ENCODE measurements at regions not wholly inside any gene's neighbourhood (a gene's known extent, or its start where the extent isn't known, plus 50 kb on each side); places are given as distances from the start of the nearest gene placed in this dataset.

DNA sequence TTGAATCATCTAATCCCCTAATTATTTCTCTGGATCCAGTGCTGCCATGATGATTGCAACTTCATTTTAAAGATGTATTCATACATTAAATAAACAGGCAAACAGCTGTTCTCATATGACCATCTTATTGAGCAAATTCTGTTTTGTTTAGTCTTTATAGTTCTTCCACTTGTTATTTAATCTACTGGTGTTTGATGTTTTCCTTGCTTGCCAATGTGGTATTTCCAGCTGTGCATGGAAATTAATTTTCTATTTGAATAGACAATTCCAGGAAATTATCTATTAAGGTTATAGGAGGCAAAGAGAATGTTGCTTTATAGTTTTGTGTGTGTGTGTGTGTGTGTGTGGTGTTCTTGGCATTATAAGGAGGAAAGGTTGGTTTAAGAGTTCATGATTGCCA lies 167.0 kb upstream of the PRPS1L1 start:
- TF ChIP-seq POLR2A (IDR thresholded peaks at IDR 0.05) = no peak
- TF ChIP-seq, protein P1, sequence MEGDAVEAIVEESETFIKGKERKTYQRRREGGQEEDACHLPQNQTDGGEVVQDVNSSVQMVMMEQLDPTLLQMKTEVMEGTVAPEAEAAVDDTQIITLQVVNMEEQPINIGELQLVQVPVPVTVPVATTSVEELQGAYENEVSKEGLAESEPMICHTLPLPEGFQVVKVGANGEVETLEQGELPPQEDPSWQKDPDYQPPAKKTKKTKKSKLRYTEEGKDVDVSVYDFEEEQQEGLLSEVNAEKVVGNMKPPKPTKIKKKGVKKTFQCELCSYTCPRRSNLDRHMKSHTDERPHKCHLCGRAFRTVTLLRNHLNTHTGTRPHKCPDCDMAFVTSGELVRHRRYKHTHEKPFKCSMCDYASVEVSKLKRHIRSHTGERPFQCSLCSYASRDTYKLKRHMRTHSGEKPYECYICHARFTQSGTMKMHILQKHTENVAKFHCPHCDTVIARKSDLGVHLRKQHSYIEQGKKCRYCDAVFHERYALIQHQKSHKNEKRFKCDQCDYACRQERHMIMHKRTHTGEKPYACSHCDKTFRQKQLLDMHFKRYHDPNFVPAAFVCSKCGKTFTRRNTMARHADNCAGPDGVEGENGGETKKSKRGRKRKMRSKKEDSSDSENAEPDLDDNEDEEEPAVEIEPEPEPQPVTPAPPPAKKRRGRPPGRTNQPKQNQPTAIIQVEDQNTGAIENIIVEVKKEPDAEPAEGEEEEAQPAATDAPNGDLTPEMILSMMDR (IDR thresholded peaks at IDR 0.05) = no peak
